Hippocampal formation (tissue), 2 donors: ENCODE measurements at regions not wholly inside any gene's neighbourhood (a gene's known extent, or its start where the extent isn't known, plus 50 kb on each side); places are given as distances from the start of the nearest gene placed in this dataset.
A peak's percentile ranks its signal among the peaks of the same experiment; 100 is the strongest.

ENCODE experiments used
- DNase-seq, 2 donors: peaks; one replicate each; lab custom pipeline; 2025; lab: John Stamatoyannopoulos, UW

DNA sequence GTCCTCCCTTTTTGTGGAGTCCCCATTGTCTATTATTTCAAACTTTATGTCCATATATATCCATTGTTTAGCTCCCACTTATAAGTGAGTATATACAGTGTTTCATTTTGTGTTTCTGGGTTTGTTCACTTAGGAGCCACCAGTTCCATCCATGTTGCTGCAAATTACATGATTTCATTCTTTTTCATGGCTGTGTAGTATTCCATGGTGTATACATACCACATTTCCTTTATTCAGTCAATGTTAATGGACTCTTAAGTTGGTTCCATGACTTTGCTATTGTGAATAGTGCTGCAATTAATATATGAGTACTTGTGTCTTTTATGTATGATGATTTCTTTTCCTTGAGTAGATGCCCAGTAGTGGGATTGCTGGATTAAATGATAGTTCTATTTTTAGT, 329.1 kb downstream of the AR start:
- DNase-seq, result no peak

DNA sequence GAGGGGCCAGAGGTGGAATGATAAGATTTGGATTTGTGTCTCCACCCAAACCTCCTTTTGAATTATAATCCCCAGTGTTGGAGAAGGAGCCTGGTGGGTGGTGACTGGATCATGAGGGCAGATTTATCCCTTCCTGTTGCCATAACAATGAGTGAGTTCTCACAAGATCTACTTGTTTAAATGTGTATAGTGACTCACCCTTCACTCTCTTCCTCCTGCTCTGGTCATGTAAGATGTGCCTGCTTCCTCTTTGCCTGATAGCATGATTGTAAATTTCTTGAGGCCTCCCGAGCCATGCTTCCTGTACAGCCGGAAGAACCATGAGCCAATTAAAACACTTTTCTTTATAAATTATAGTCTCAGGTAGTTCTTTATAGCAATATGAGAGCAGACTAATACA, 348.6 kb downstream of the AR start:
- DNase-seq, result no peak

DNA sequence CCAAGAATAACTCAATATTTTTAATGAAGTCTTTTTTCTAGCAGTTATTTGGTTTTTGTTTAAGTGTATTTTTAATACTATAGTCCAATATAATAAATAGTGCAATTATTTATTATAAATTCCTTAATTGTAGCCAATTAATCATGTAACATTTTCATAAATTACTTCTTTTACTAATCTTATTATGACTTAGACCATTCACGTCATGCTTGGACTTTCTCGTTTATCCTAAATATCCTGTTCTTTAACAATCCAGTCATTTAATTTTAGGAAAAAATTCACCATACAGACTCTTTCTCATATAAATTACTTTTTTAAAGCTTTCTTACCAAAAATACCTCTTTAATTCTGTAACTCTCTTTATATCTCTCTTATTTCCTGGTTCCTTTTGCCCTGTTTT, 350.1 kb downstream of the AR start:
- no peak for DNase-seq

DNA sequence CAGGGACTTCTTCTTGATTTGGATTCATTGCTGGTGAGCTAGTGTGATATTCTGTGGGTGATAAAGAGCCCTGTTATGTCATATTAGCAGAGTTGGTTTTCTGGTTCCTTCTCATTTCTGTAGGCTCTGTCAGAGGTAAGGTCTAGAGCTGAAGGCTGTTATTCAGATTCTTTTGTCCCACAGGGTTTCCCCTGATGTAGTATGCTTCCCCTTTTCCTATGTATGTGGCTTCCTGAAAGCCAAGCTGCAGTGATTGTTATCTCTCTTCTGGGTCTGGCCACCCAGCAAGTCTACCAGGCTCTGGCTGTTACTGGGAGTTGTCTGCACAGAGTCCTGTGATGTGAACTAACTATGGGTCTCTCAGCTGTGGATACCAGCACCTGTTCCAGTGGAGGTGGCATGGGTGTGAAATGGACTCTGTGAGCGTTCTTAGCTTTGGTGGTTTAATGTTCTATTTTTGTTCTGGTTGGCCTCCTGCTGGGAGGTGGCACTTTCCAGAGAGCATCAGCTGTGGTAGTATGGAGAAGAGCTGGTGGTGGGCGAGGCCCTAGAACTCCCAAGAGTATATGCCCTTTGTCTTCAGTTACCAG, 373.7 kb downstream of the AR start:
- no peak for DNase-seq

DNA sequence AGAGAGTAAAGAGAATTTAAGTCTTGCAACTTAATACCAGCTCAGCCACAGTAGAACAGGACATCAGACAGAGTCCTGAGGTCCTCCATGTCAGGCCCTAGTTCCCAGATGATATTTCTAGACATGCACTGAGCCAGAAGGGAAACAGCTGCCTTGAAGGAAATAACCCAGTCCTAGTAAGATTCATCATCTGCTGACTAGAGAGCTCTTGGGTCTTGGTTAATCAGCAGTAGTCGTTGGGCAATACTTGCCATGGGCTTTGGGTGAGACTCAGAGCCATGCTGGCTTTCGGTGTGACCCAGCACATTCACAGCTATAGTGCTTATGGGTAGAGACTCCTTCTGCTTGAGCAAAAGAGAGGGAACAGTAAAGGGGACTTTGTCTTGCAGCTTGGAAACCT, 379.1 kb downstream of the AR start:
- DNase-seq, result no peak

DNA sequence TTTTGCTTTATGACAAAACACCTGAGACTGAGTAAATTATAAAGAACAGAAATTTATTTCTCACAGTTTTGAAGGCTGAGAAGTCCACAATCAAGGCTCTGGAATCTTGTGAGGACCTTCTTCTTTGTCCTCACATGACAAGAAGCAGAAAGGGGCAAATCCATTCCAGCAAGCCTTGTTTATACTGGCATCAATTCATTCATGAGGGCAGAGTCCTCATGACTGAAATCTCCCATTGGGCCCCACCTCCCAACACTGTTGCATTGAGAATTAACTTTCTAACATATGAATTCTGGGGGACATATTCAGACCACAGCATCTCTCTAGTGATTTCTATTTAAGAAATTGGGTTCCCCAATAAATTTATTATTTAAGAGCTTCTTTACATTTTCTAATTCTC, 395.4 kb downstream of the AR start:
- DNase-seq, result no peak

DNA sequence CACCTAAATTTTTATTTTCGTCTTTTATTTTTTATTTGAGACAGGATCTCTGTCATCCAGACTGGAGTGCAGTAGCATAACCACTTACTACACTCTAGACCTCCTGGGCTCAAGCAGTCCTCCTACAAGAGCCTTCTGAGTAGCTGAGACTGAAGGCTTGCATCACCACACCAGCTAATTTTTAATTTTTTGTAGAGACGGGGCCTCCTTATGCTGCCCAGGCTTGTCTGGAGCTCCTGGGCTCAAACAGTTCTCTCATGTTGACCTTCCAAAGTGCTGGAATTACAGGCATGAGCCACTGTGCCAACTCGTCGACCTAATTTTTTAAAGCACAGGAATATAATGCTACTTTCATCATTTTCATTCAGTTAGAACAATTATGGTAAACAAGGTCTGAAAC, 405.4 kb downstream of the AR start:
- no peak for DNase-seq

DNA sequence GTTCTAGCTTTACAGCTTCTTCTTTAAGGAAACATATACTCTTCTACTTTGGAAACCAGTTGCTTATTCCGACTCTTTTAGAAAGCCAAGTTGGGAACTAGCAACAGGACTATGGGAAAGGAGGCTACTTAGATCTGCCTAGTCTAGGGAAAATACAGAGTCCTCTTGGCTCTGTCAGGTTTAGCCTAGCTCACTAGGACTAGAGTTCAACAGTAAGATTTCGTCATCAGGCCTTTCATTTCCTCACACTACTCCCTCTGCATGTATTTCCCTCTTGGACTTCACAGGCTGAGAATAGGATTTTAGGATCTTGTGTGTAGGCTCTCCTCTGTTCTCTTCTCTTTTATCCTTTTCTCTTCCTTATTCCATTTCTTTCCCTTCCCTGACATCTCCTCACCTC, 409.8 kb downstream of the AR start:
- DNase-seq, result no peak

DNA sequence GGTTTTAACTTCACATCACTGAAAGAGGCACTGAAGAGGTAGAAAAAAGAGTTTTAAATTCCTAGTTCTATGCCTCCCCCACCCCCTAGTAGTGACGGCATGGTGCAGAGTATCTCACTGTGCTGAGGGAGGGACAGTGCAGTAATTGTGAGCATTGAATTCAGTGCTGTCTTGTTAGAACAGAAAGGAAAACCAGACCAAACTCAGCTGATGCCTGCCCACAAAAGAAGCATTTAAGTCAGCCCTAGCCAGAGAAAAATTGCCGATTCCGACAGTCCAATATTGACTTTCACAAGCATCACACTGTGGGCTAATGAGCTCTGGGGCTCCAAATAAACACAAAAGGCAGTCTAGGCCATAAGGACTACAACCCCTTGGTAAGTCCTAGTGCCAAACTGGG, 417.7 kb downstream of the AR start:
- DNase-seq, result peak in 1 of 2 donors; percentile 3
